ENCODE measurements at regions not wholly inside any gene's neighbourhood (a gene's known extent, or its start where the extent isn't known, plus 50 kb on each side); places are given as distances from the start of the nearest gene placed in this dataset.

GRCh38 chr3:194804796-194805195, 119.1 kb downstream of the FAM43A start:
- TF ChIP-seq POLR2AphosphoS5 (IDR thresholded peaks at IDR 0.05), result no peak
- TF ChIP-seq, protein P1, sequence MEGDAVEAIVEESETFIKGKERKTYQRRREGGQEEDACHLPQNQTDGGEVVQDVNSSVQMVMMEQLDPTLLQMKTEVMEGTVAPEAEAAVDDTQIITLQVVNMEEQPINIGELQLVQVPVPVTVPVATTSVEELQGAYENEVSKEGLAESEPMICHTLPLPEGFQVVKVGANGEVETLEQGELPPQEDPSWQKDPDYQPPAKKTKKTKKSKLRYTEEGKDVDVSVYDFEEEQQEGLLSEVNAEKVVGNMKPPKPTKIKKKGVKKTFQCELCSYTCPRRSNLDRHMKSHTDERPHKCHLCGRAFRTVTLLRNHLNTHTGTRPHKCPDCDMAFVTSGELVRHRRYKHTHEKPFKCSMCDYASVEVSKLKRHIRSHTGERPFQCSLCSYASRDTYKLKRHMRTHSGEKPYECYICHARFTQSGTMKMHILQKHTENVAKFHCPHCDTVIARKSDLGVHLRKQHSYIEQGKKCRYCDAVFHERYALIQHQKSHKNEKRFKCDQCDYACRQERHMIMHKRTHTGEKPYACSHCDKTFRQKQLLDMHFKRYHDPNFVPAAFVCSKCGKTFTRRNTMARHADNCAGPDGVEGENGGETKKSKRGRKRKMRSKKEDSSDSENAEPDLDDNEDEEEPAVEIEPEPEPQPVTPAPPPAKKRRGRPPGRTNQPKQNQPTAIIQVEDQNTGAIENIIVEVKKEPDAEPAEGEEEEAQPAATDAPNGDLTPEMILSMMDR (IDR thresholded peaks at IDR 0.05), result no peak
